Right kidney (tissue), 1 donor: ENCODE measurements at regions not wholly inside any gene's neighbourhood (a gene's known extent, or its start where the extent isn't known, plus 50 kb on each side); places are given as distances from the start of the nearest gene placed in this dataset.
"Not testable (repeated sequence)": the region's sequence is repeated elsewhere in the genome, so short reads cannot be mapped to it uniquely, and the experiment has no call there.

Experiments used
- DNase-seq: peaks from one replicate; pipeline ENCODE4 v3.0.0-alpha.2; 2016

DNA sequence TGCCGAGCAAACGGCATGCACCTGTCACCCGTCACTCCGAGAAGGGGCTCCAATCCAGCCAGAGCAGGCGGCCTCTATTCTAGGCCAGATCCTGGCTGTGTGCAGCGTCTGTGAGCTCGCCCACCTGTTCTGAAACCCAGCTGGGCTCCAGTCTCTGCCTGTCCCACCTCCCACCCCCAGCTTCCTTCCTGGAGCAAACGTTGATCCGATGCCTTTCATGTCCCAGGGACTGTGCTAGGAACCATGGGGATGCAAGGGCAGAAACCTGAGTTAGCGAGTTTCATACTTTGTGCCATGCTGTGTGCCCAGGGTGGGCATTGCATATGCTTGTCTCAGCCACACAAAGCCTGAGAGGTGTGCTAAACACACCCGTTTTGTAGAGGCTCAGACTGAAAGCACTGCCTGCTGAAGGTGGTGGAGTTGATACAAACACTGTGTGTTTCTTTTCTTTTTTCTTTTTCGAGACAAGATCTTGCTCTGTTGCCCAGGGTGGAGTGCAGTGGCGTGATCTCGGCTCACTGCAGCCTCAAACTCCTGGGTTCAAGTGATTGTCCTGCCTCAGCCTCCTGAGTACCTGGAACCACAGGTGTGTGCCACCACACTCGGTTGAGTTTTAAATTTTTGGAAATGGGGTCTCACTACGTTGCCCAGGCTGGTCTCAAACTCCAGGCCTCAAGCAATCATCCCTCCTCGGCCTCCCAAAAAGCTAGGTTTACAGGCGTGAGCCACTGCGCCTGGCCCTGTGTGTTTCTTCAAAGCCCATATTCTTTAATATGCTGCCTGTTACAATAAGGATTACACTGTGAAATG is 84.1 kb upstream of the MED13L start:
- DNase-seq, result no peak

DNA sequence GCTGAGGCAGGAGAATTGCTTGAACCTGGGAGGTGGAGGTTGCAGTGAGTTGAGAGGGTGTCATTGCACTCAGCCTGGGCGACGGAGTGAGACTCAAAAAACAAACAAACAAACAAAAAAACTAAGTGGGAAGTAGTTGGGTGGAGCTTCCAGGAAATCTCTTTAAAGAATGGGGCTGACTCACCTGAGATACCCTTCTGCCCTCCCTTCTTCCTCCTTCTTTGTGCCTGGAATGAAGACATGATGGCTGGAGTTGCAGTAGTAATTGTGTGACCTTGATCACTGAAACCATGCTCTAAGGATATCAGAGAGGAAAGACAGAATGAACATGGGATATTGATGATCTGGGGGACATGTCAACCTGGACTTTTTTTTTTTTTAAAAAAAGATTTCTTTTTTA is 87.6 kb upstream of the MED13L start:
- no peak for DNase-seq

- DNase-seq, result peak; percentile 36
Measured at GRCh38 chr12:116365606-116366455, 88.3 kb upstream of the MED13L start.

DNA sequence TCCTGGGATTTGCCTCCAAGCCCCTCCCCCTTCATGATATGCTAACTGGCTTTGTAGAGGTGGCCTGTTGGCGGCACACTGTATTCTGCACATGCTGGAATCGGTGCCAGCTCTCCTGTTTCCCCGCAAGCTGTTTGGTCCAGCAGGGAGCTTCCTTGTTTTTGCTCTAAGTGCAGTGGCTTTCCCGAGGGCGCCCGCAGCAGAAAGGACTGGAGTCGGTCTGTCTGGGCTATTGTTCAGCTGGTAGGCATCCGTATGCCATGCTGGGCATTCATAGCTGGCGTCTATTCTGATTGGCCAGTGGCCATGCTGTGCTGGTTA is 88.9 kb upstream of the MED13L start:
- no peak for DNase-seq

- DNase-seq, result no peak
Measured at GRCh38 chr12:116366824-116367223, 89.3 kb upstream of the MED13L start.

DNA sequence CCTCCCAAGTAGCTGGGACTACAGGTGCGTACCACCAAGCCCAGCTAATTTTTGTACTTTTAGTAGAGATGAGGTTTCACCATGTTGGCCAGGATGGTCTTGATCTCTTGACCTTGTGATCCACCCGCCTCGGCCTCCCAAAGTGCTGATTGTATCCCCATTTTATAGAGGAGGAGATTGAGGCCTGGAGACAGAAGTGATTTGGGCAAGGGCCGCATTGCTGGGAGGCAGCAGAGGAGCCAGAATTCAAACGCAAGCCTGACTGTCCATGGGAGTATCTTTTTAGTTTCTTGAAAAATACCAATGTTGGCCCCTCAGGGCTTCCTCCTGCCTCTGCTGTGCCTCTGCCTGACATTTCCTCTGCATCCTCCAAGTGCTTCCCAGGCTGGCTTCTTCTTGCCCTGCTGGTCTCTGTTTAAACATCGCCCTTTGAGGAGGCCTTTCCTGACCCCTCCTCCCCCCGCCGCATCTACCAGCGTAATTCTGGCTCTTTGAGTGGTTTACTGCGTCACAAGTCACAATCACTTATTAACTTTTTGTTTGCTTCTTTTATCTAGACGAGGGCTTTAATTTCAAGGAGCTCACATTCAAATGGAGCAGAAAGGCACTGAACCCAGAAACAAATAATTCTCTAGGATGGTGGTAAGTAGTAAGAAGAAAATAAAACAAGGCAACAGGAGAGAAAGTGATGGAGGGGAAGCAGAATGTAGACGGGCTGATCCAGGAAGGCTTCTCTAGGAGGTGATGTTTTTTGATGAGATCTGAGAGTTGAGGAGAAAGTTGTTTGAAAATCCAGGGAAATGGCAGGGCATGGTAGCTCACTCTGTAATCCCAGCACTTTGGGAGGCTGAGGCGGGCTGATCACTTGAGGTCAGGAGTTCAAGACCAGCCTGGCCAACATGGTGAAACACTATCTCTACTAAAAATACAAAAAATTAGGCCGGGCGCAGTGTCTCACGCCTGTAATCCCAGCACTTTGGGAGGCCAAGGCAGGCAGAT is 91.0 kb upstream of the MED13L start:
- peak; percentile 39 for DNase-seq

GRCh38 chr12:116370004-116370404 is 92.5 kb upstream of the MED13L start:
- DNase-seq, result no peak

GRCh38 chr12:116370886-116371580 is 93.5 kb upstream of the MED13L start:
- DNase-seq, result peak; percentile 47

DNA sequence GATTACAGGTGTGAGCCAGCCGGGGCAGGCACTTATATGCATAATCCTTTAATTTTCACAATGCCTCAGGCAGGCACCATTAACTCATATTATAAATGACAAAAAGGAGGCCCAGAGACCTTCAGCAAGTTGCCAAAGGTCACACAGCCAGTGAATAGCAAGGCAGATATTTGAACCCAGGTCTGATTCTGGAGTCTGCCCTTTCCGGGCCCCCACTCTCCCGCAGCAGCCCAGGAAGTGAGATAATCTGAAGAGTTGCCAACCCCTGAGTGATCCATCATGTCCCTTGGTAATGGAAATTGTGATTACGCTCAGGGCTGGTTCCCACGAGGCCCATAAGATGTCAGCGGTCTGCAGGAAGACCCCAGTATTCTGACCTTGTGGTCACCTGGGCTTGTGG is 95.3 kb upstream of the MED13L start:
- no peak for DNase-seq

GRCh38 chr12:116373572-116374206 is 96.2 kb upstream of the MED13L start:
- DNase-seq, result no peak

GRCh38 chr12:116374207-116374606 is 96.7 kb upstream of the MED13L start:
- DNase-seq, result no peak

DNA sequence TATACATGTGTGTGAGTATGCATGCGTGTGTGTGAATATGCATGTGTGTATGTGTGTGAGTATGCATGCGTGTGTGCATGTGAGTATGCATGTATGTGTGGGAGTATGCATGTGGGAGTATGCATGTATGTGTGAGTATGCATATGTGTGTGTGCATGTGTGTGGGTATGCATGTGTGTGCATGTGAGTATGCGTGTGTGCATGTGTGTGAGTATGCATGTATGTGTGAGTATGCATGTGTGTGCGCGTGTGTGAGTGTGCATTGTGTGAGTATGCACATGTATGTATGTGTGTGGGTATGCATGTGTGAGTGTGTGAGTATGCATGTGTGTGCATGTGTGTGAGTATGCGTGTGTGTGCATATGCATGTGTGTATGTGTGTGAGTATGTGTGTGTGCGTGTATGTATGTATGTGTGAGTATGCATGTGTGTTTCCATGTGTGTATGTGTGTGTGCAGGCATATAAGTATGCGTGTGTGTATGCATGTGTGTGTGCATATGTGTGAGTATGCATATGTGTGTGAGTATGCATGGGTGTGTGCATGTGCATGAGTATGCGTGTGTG is 97.9 kb upstream of the MED13L start:
- no peak for DNase-seq

DNA sequence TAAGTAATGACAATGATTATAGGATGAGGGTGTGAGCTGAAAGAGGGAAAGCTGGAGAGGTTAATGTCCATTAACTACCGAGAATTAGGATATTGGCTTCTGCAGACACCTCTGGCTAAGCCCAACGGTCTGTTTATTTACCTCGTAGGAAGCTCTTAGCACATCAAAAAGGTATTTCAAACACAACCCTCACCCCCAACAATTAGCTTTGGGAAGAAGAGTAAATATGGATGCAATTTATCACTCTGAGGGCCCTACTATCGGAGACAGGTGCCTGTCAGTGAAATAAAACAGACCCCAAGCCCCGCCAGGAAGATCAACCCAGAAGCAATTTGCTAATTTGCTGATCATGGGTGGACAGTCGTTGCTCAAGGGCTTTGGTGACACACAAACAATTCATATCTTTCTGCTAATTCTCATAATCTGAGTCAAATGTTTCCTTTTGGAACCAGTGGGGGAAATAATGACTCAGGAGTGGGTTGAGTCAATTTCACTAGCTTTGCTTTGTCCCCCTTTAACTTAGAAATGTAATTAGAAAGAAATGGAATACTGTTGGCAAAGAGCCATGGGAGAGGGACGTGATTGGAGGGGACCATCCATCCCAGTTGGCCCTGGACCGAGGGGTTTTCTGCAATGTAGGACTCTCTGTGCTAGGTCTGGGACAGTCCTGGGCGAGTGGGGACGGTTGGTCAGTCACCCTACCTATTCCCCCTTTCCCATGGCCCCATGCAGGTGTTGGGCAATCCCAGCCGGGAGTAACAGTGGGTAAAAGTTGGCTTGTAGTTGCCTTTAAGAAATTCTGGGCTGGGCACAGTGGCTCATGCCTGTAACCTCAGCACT is 99.1 kb upstream of the MED13L start:
- DNase-seq, result no peak

- DNase-seq, result not testable (repeated sequence)
Measured at GRCh38 chr12:116377194-116377571, 99.7 kb upstream of the MED13L start.

GRCh38 chr12:116378002-116378401 is 100.5 kb upstream of the MED13L start:
- DNase-seq, result no peak

DNA sequence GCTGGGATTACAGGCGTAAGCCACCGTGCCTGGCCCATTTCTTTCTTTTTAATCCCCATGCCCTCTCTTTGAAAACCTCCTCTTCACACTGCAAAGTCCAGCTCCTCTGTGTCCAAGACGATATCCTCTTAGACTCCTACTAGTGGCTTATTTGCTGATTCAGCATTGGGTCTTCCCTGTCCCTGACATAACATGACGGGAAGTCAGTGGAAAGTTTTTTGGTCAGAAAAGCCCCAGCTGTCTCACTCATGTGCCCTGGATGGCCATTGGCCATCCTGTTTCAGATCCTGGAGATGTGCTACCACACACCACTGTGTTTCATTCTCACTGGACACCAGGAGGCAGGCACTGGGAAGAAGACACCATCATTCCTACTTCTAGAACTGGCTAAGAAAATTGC is 102.6 kb upstream of the MED13L start:
- DNase-seq, result no peak

- DNase-seq, result not testable (repeated sequence)
Measured at GRCh38 chr12:116380740-116381139, 103.2 kb upstream of the MED13L start.

- DNase-seq, result peak; percentile 24
Measured at GRCh38 chr12:116381240-116381743, 103.8 kb upstream of the MED13L start.

DNA sequence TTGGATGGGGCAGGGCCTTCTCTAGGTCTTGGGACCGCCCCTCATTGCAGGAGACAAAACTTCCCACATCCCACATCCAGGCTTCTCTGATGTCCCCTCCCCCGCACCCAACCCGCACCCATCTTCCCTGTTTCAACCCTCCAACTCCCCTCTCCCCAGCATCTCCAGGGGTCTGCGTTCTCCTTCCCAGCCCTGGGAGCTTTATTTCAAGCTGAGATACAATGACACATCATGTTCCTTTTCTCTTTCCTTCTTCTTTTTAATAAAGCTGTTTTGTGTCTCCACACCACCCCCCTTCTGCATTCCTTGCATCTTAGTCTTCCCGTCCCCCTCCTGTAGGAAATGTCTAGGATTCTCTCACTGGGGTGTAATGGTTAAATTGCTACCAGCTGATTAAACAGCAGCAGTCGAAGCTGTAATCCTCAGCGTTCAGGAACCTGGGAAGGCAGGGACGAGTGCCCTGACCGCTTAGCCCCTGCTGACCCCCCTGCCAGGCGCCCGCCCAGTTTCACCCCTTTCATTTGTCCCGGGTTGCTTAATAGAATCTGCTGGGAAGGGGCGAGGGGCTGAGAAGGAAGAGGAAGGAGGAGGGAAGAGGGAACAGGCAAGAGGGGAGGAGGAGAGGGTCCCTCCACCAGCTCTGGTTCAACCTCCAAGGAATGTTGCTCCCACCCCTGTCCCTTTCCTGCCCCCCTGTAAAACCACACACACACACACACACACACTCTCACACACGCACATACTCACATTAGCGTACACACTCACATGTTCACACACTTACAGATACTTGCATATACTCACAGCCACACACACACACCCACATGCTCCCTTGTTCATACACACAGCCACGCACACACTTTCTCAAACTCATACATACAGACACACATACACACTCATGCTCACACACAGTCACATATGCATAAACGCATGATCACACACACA is 104.5 kb upstream of the MED13L start:
- DNase-seq, result peak; percentile 64
